ENCODE measurements at regions not wholly inside any gene's neighbourhood (a gene's known extent, or its start where the extent isn't known, plus 50 kb on each side); places are given as distances from the start of the nearest gene placed in this dataset.
A peak's percentile ranks its signal among the peaks of the same experiment; 100 is the strongest.

DNA sequence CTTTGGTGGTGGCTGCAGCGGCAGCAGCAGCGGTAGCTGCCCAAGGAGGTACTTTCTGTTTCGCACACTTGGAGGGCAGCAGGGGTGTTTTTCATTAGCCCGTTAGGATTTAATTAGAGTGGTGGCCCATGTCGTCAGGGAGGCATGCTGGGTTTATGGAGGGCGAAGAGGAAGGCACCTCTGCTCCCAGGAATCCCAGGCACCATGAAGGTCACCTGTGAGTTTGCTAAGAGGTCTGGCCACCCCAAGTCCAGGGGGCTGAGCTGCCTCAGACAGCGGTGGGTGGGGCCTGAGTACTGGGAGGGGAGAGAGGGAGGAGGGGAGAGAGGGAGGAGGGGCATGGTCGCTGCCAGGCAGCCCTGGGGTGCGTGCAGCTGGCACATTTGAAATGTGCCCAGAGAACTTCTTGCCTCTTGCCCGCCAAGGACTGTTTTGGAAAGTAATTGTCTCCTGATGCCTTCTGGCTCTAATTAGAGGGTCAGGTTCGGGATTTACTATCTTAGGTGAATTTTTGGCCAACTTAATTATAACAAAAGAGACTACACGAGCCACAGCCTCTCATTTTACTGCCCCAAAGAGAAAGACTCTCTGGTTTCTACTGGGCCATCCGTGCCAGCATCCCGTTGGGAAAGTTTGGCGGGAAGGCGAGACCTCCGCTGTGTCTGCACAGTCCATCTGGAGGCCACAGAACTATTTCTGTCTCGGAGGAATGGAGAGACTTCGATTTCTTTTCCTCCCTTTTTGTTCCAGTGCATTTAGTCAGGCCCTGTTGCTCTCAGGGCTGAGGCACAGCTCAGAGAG, 62.0 kb downstream of the GLI2 start:
- no peak for DNase-seq
- Mint-ChIP-seq H3K36me3 (ENCODE audit: unreplicated experiment) (no peaks in the 10 kb centered on the region), H3K4me3 (ENCODE audit: unreplicated experiment) (no peak overlapping the region), H3K9me3 (ENCODE audit: unreplicated experiment) (peaks cover 11% of the 10 kb centered on the region), H3K27ac (ENCODE audit: unreplicated experiment) (no peak overlapping the region), H3K27me3 (ENCODE audit: unreplicated experiment) (peaks cover 3% of the 10 kb centered on the region), H3K4me1 (ENCODE audit: low read depth, unreplicated experiment) (peaks cover 30% of the 10 kb centered on the region)
- TF ChIP-seq, protein P1, sequence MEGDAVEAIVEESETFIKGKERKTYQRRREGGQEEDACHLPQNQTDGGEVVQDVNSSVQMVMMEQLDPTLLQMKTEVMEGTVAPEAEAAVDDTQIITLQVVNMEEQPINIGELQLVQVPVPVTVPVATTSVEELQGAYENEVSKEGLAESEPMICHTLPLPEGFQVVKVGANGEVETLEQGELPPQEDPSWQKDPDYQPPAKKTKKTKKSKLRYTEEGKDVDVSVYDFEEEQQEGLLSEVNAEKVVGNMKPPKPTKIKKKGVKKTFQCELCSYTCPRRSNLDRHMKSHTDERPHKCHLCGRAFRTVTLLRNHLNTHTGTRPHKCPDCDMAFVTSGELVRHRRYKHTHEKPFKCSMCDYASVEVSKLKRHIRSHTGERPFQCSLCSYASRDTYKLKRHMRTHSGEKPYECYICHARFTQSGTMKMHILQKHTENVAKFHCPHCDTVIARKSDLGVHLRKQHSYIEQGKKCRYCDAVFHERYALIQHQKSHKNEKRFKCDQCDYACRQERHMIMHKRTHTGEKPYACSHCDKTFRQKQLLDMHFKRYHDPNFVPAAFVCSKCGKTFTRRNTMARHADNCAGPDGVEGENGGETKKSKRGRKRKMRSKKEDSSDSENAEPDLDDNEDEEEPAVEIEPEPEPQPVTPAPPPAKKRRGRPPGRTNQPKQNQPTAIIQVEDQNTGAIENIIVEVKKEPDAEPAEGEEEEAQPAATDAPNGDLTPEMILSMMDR (IDR thresholded peaks at IDR 0.05; ENCODE audit: partially characterized antibody, unreplicated experiment) = no peak

DNA sequence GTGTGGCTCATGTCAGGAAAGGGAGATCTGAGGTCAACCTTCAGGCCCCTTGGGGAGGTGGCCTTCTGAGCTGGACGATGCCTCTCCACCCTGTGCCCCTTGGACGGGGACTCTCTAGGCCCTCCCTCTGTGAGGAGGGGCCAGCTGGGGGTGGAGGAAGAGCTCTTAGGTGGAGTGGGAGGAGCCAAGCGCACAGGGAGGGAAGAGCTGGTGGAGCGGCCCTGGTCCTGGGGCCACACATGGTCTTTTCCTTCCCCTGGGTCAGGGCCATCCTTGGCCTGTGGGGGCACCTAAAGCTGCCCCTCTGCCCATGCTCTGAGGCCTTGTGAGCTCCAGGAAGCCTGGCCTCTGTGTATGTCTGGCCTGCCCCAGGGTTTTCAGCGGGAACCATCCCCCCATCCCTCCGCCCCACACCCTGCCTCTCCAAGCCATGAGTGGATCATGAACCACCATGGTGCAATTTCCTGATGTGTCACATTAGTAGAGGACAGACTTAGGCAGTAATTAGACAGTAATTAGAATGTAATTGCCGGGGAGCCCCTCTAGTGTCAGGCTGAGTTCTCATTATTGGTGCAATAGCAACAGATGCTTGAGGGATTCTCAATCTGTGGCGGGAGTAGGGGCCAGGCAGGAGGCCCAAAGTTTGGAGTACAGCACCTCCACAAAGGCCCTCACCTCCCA, 63.0 kb downstream of the GLI2 start:
- TF ChIP-seq, protein P1 (IDR thresholded peaks at IDR 0.05; ENCODE audit: partially characterized antibody, unreplicated experiment) = no peak
- peaks cover 13% of the 10 kb centered on the region for H3K9me3 Mint-ChIP-seq (ENCODE audit: unreplicated experiment)
- H3K4me1 Mint-ChIP-seq (ENCODE audit: low read depth, unreplicated experiment) = peaks cover 28% of the 10 kb centered on the region
- no peak overlapping the region for H3K4me3 Mint-ChIP-seq (ENCODE audit: unreplicated experiment)
- H3K36me3 Mint-ChIP-seq (ENCODE audit: unreplicated experiment) = no peaks in the 10 kb centered on the region
- H3K27me3 Mint-ChIP-seq (ENCODE audit: unreplicated experiment) = peaks cover 3% of the 10 kb centered on the region
- no peak for DNase-seq
- H3K27ac Mint-ChIP-seq (ENCODE audit: unreplicated experiment) = peak overlapping the region; percentile 39

- H3K4me3 Mint-ChIP-seq (ENCODE audit: unreplicated experiment) = no peak overlapping the region
- H3K27ac Mint-ChIP-seq (ENCODE audit: unreplicated experiment) = no peak overlapping the region
- TF ChIP-seq, protein P1 (IDR thresholded peaks at IDR 0.05; ENCODE audit: partially characterized antibody, unreplicated experiment) = no peak
- peaks cover 4% of the 10 kb centered on the region for H3K27me3 Mint-ChIP-seq (ENCODE audit: unreplicated experiment)
- H3K4me1 Mint-ChIP-seq (ENCODE audit: low read depth, unreplicated experiment) = peaks cover 21% of the 10 kb centered on the region
- no peaks in the 10 kb centered on the region for H3K36me3 Mint-ChIP-seq (ENCODE audit: unreplicated experiment)
- peaks cover 8% of the 10 kb centered on the region for H3K9me3 Mint-ChIP-seq (ENCODE audit: unreplicated experiment)
- no peak for DNase-seq
Measured at GRCh38 chr2:120802158-120802557, 66.5 kb downstream of the GLI2 start.

GRCh38 chr2:120802867-120803484, 67.3 kb downstream of the GLI2 start:
- H3K36me3 Mint-ChIP-seq (ENCODE audit: unreplicated experiment) = no peaks in the 10 kb centered on the region
- peaks cover 4% of the 10 kb centered on the region for H3K27me3 Mint-ChIP-seq (ENCODE audit: unreplicated experiment)
- peaks cover 18% of the 10 kb centered on the region for H3K4me1 Mint-ChIP-seq (ENCODE audit: low read depth, unreplicated experiment)
- TF ChIP-seq, protein P1 (IDR thresholded peaks at IDR 0.05; ENCODE audit: partially characterized antibody, unreplicated experiment) = no peak
- peaks cover 8% of the 10 kb centered on the region for H3K9me3 Mint-ChIP-seq (ENCODE audit: unreplicated experiment)
- H3K4me3 Mint-ChIP-seq (ENCODE audit: unreplicated experiment) = no peak overlapping the region
- H3K27ac Mint-ChIP-seq (ENCODE audit: unreplicated experiment) = no peak overlapping the region
- DNase-seq = no peak
